Neural cell (in vitro differentiated cells): ENCODE measurements at regions not wholly inside any gene's neighbourhood (a gene's known extent, or its start where the extent isn't known, plus 50 kb on each side); places are given as distances from the start of the nearest gene placed in this dataset.

Experiments
- H2AFZ ChIP-seq: fragments of 200-600, 300-800 bp; sonication (generic), shearing (Covaris generic); 2 replicates; pipeline ENCODE4 v1.6.0; 2014; ENCODE audit warnings: low read depth, mild to moderate bottlenecking, antibody characterized with exemption, low read length, moderate library complexity
- H3F3A ChIP-seq: fragments of 200-600 bp; shearing (Covaris generic); 2 replicates; pipeline ENCODE4 v1.6.1; 2016; ENCODE audit warnings: mild to moderate bottlenecking, moderate library complexity, mixed read lengths, antibody characterized with exemption, low read length; ENCODE audit not compliant: insufficient read depth, poor library complexity, severe bottlenecking
- H3K27ac ChIP-seq: fragments of 200-600, 300-800 bp; sonication (generic), shearing (Covaris generic); 2 replicates; pipeline ENCODE4 v1.5.1; 2014; ENCODE audit warnings: mild to moderate bottlenecking, low read length, moderate library complexity
- H3K27me3 ChIP-seq: fragments of 300-800, 200-600 bp; sonication (generic), shearing (Covaris generic); 2 replicates; pipeline ENCODE4 v1.6.0; 2014; ENCODE audit warnings: mild to moderate bottlenecking, low read depth, low read length, moderate library complexity; ENCODE audit not compliant: insufficient read depth
- H3K36me3 ChIP-seq: fragments of 300-800, 200-600 bp; sonication (generic), shearing (Covaris generic); 2 replicates; pipeline ENCODE4 v1.5.1; 2014; ENCODE audit warnings: mild to moderate bottlenecking, antibody characterized with exemption, low read length, moderate library complexity; ENCODE audit not compliant: insufficient read depth
- H3K4me2 ChIP-seq: fragments of 300-800, 200-600 bp; sonication (generic), shearing (Covaris generic); 2 replicates; pipeline ENCODE4 v1.6.0; 2014; ENCODE audit warnings: mild to moderate bottlenecking, low read length
- H3K4me3 ChIP-seq: fragments of 300-800, 200-600 bp; sonication (generic), shearing (Covaris generic); 2 replicates; pipeline ENCODE4 v1.5.1; 2014; ENCODE audit warnings: mild to moderate bottlenecking, low read length, moderate library complexity
- H3K79me2 ChIP-seq: fragments of 200-600 bp; shearing (Covaris generic); replicated peaks from 2 replicates; pipeline ENCODE4 v1.6.0; 2014; ENCODE audit warnings: mild to moderate bottlenecking, low read length, moderate library complexity; ENCODE audit not compliant: insufficient read depth
- H3K9ac ChIP-seq: fragments of 300-800, 200-600 bp; sonication (generic), shearing (Covaris generic); 2 replicates; pipeline ENCODE4 v1.6.1; 2016; ENCODE audit warnings: mild to moderate bottlenecking, low read length, mixed read lengths
- H3K9me2 ChIP-seq: fragments of 200-600 bp; shearing (Covaris generic); 2 replicates; pipeline ENCODE4 v1.6.1; 2016; ENCODE audit warnings: mild to moderate bottlenecking, low read length, mixed read lengths; ENCODE audit not compliant: insufficient read depth
- H3K9me3 ChIP-seq: fragments of 200-600, 300-800 bp; sonication (generic), shearing (Covaris generic); 2 replicates; pipeline ENCODE4 v1.6.1; 2016; ENCODE audit warnings: mild to moderate bottlenecking, mixed run types, low read length, moderate library complexity, mixed read lengths
- H4K20me1 ChIP-seq: fragments of 200-600 bp; shearing (Covaris generic); 2 replicates; pipeline ENCODE4 v1.6.1; 2016; ENCODE audit warnings: mild to moderate bottlenecking, mixed run types; ENCODE audit not compliant: insufficient read depth
- CTCF ChIP-seq: fragments of 450-650 bp; IDR thresholded peaks from 2 replicates; pipeline ENCODE4 v1.5.1; 2014; ENCODE audit warnings: antibody characterized with exemption, mild to moderate bottlenecking, moderate library complexity; ENCODE audit not compliant: poor library complexity, severe bottlenecking
- EP300 ChIP-seq: fragments of 450-650 bp; conservative IDR thresholded peaks from 2 replicates; pipeline ENCODE4 v1.6.1; 2014; ENCODE audit warnings: antibody characterized with exemption, mild to moderate bottlenecking, moderate library complexity; ENCODE audit not compliant: poor library complexity, severe bottlenecking
- EZH2 ChIP-seq: fragments of 200-600, 300-800 bp; shearing (Covaris generic), sonication (generic); IDR thresholded peaks from 2 replicates; pipeline ENCODE4 v1.6.1; 2014; ENCODE audit warnings: antibody characterized with exemption, low read length, borderline replicate concordance, mild to moderate bottlenecking; ENCODE audit not compliant: insufficient read depth, poor library complexity, severe bottlenecking
- MXI1 ChIP-seq: fragments of 450-650 bp; conservative IDR thresholded peaks from 2 replicates; pipeline ENCODE4 v1.6.1; 2014; ENCODE audit warnings: antibody characterized with exemption, mild to moderate bottlenecking; ENCODE audit not compliant: poor library complexity, severe bottlenecking
- POLR2AphosphoS5 ChIP-seq: IDR thresholded peaks from 2 replicates; pipeline ENCODE4 v1.6.1; 2012
- RAD21 ChIP-seq: fragments of 450-650 bp; conservative IDR thresholded peaks from 2 replicates; pipeline ENCODE4 v1.6.1; 2014; ENCODE audit warnings: antibody characterized with exemption, mild to moderate bottlenecking, moderate library complexity
- REST ChIP-seq: IDR thresholded peaks from 2 replicates; pipeline ENCODE4 v1.6.1; 2012; ENCODE audit warnings: borderline replicate concordance
- SMC3 ChIP-seq: fragments of 450-650 bp; conservative IDR thresholded peaks from 2 replicates; pipeline ENCODE4 v1.6.1; 2014; ENCODE audit warnings: antibody characterized with exemption, mild to moderate bottlenecking, moderate library complexity; ENCODE audit not compliant: poor library complexity
- TAF1 ChIP-seq: IDR thresholded peaks from 2 replicates; pipeline ENCODE4 v1.6.1; 2012; ENCODE audit warnings: low read depth

GRCh38 chr14:65957631-65958205, 528.5 kb upstream of the CCDC196 start:
- Histone ChIP-seq H3K9me2 (no peaks in the 10 kb centered on the region), H3K27ac (no peak overlapping the region), H3K9ac (no peak overlapping the region), H3K9me3 (no peaks in the 10 kb centered on the region), H3F3A (no peaks in the 10 kb centered on the region), H3K36me3 (no peaks in the 10 kb centered on the region), H3K4me2 (no peak overlapping the region), H3K4me3 (no peak overlapping the region), H3K27me3 (no peaks in the 10 kb centered on the region), H2AFZ (no peak overlapping the region), H4K20me1 (no peaks in the 10 kb centered on the region), H3K79me2 (no peaks in the 10 kb centered on the region)
- TF ChIP-seq EP300 (no peak), EZH2 (no peak), MXI1 (no peak), TAF1 (no peak), CTCF (no peak), REST (no peak), SMC3 (no peak), POLR2AphosphoS5 (no peak), RAD21 (no peak)

GRCh38 chr14:65958664-65959562, 527.3 kb upstream of the CCDC196 start:
- Histone ChIP-seq H3K9me3 (no peaks in the 10 kb centered on the region), H3K36me3 (no peaks in the 10 kb centered on the region), H3K9me2 (no peaks in the 10 kb centered on the region), H4K20me1 (no peaks in the 10 kb centered on the region), H3K27me3 (no peaks in the 10 kb centered on the region), H2AFZ (no peak overlapping the region), H3K9ac (no peak overlapping the region), H3K27ac (no peak overlapping the region), H3F3A (no peaks in the 10 kb centered on the region), H3K4me2 (no peak overlapping the region), H3K4me3 (no peak overlapping the region), H3K79me2 (no peaks in the 10 kb centered on the region)
- TF ChIP-seq EZH2, result no peak
- peak; percentile 85 for TF ChIP-seq RAD21
- TF ChIP-seq SMC3, result peak; percentile 92
- TF ChIP-seq CTCF, result peak; percentile 80
- TF ChIP-seq EP300, result no peak
